CD4-positive, alpha-beta T cell treated with Interleukin-15 for 4 hours (primary cell): ENCODE measurements at regions not wholly inside any gene's neighbourhood (a gene's known extent, or its start where the extent isn't known, plus 50 kb on each side); places are given as distances from the start of the nearest gene placed in this dataset.
"Not testable (repeated sequence)": the region's sequence is repeated elsewhere in the genome, so short reads cannot be mapped to it uniquely, and the experiment has no call there.

ENCODE experiments used
- DNase-seq: peaks from one replicate; pipeline ENCODE4 v3.0.0-alpha.2; 2020; ENCODE audit warnings: low spot score

- DNase-seq: no peak
Measured at GRCh38 chr2:138928374-138929021, 148.3 kb upstream of the NXPH2 start.

- no peak for DNase-seq
Measured at GRCh38 chr2:138922973-138923563, 142.9 kb upstream of the NXPH2 start.

GRCh38 chr2:138919120-138919747 is 139.0 kb upstream of the NXPH2 start:
- no peak for DNase-seq

- no peak for DNase-seq
Measured at GRCh38 chr2:138910427-138910826, 130.2 kb upstream of the NXPH2 start.

- DNase-seq: no peak
Measured at GRCh38 chr2:138906549-138906948, 126.4 kb upstream of the NXPH2 start.

- DNase-seq: no peak
Measured at GRCh38 chr2:138902239-138902871, 122.2 kb upstream of the NXPH2 start.

GRCh38 chr2:138901530-138901929 is 121.3 kb upstream of the NXPH2 start:
- no peak for DNase-seq

- DNase-seq: no peak
Measured at GRCh38 chr2:138898855-138899254, 118.7 kb upstream of the NXPH2 start.

- DNase-seq: no peak
Measured at GRCh38 chr2:138897274-138897673, 117.1 kb upstream of the NXPH2 start.

- DNase-seq: no peak
Measured at GRCh38 chr2:138893746-138894145, 113.6 kb upstream of the NXPH2 start.

GRCh38 chr2:138881126-138881525 is 100.9 kb upstream of the NXPH2 start:
- DNase-seq: no peak

- DNase-seq: no peak
Measured at GRCh38 chr2:138879931-138880330, 99.7 kb upstream of the NXPH2 start.

- no peak for DNase-seq
Measured at GRCh38 chr2:138877421-138877820, 97.2 kb upstream of the NXPH2 start.

GRCh38 chr2:138874251-138874650 is 94.1 kb upstream of the NXPH2 start:
- DNase-seq: no peak

GRCh38 chr2:138872116-138872515 is 91.9 kb upstream of the NXPH2 start:
- not testable (repeated sequence) for DNase-seq

GRCh38 chr2:138871312-138871711 is 91.1 kb upstream of the NXPH2 start:
- DNase-seq: no peak

GRCh38 chr2:138867341-138867740 is 87.2 kb upstream of the NXPH2 start:
- DNase-seq: no peak

- DNase-seq: no peak
Measured at GRCh38 chr2:138866797-138867196, 86.6 kb upstream of the NXPH2 start.

GRCh38 chr2:138853761-138854160 is 73.6 kb upstream of the NXPH2 start:
- no peak for DNase-seq

- no peak for DNase-seq
Measured at GRCh38 chr2:138853296-138853695, 73.1 kb upstream of the NXPH2 start.

GRCh38 chr2:138846216-138846821 is 66.1 kb upstream of the NXPH2 start:
- peak; percentile 1 for DNase-seq

GRCh38 chr2:138842341-138842740 is 62.2 kb upstream of the NXPH2 start:
- no peak for DNase-seq

- DNase-seq: no peak
Measured at GRCh38 chr2:138841459-138841858, 61.3 kb upstream of the NXPH2 start.
